DMS153 treated with DMSO at 0.1 percent for 48 hours (cell line): ENCODE measurements at regions not wholly inside any gene's neighbourhood (a gene's known extent, or its start where the extent isn't known, plus 50 kb on each side); places are given as distances from the start of the nearest gene placed in this dataset.
"Not testable (repeated sequence)": the region's sequence is repeated elsewhere in the genome, so short reads cannot be mapped to it uniquely, and the experiment has no call there.

Source experiments
- DNase-seq: peaks from one replicate; lab custom pipeline; 2025; ENCODE audit not compliant: unreplicated experiment; lab: John Stamatoyannopoulos, UW

DNA sequence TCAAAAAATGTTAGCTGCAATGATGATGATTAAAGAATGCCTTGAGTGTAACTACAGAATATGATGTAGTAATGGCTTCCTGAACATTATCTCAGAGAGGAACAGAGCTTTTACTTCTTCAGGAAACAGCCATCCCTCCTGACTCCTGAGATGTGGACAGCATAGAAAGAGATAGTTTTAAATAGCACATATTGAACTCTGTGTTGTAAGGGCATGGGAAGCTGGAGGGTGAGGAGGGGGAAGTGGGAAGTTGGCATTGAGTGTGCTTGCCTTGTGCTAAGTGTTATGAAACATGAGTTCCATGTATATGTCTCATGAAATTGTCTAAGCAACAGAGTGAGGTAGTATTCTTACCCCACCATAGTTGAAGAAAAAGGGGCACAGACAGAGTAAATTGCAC lies 161.5 kb upstream of the SLC28A3 start:
- no peak for DNase-seq

DNA sequence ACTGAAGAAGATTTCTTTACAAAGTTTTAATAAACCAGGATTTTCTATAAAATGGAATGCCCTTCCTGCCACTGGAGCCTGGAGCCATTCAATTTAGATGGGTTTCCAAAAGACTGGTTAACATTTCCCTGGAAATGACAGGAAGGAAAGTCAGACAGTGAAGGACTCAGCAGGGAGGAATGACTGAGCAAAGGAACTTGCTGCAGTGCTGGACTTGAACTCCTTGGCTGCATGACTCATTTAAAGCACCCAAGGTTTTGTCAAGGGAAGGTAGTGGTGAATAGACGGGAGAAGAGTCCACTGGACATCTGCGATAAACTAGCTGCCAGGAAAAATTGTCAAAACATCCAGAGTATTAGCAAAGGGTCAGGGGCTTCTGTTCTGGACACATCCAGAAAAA lies 163.8 kb upstream of the SLC28A3 start:
- DNase-seq: no peak

DNA sequence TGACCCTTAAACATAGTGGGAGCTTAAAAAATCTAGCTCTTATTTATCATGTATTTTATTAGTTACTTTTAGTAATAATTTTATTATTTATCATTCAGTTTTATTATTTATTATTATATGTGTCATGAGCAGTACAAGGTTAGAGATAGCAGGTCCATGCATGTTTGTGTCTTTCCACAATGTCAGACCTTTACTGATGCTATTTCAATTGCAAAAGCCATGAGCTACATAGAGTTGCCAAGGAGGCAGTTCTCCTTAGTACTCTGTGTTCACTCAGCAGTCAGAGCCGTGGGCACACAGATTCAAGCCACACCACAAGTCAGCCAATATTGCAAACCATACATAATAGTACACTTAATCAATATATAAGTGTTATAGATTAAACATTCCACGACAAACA lies 157.9 kb upstream of the NTRK2 start:
- no peak for DNase-seq

DNA sequence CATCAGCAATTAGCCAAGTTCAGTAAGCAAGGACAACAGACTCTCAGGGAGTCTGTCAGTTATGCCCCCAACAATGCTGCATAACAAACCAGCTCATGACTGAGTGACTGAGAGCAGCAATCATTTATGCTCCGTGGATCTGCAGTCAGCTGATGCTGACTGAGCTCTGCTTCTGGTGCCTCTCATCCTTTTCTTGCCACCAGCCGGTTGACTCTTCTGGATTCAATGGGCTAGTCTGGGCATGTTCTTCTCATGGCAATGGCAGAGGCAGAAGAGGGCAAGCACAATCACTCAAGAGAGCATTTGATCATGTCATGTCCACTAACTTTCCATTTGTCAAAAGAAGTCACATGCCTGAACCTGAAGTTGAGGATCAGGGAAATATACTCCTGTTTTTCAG lies 157.0 kb upstream of the NTRK2 start:
- no peak for DNase-seq

DNA sequence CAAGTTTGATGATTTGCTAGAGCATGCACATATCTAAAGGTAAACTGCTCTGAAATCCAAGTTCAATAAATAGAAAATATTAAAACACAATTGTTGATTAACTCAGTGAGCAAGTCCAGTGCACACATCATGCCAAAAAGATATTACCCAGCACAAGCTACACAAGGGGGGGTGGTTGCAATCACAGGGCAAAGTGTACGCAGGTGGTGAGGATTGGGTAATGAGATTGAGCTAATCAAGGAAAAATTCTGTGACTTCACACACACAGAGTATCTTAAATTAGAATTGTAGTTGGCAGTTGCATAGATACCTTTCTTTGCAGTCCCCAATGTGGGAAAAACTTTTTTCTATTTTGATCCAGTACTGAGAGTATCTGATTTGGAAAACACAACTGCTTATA lies 156.1 kb upstream of the NTRK2 start:
- no peak for DNase-seq

DNA sequence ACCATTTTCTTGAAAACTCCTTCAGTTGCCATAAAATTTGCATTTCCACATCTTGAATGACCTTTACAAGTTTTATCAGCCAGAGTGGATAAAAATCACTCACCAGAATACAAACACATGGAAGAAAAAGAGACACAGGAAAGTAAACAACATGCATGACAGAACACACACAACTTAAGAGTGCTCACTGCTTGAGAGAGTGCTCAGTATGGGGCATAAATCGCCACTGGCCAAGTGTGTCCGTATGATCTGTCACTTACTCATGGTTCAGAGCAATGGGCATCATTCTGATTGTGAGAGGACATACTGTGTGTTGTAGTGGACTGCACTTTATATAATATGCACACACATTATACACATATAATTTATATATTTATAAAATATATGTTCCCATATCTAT lies 155.6 kb upstream of the NTRK2 start:
- DNase-seq: no peak

DNA sequence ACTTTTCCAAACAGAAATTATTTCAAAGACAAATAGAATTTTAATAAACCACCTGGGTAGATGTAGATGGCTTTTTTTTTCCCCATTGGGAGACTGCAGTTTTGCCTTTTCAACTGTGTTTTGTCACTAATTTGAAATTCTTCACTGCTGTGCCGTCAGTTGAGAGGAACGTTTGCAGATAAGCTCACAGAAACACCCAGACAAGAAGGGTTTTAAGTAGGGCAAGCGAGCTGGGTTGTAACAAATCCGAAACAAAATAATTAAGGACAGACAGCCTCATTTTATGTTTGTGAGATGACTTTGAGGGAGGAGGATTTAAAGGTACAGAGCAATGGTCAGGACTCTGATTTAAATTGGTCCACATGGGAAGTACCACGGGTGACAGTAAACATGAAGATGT lies 155.1 kb upstream of the NTRK2 start:
- DNase-seq: no peak

DNA sequence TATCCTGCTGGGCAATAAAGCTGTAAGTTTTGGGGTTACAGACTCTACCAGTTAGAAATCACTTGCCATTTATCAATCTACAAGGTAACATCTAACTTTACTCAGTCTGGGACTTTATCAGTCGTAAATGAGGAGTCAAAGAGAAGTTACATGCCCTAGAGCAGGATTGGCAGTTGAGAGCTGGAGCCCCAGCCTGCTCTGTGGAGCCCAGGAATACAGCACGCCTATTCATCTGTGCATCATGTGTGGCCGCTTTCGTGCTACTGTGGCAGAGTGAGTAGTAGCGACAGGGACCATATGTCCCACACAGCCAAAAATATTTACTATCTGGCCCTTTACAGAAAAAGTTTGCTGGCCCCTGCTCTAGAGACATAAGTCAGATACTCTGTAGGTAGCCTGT lies 152.5 kb upstream of the NTRK2 start:
- no peak for DNase-seq

DNA sequence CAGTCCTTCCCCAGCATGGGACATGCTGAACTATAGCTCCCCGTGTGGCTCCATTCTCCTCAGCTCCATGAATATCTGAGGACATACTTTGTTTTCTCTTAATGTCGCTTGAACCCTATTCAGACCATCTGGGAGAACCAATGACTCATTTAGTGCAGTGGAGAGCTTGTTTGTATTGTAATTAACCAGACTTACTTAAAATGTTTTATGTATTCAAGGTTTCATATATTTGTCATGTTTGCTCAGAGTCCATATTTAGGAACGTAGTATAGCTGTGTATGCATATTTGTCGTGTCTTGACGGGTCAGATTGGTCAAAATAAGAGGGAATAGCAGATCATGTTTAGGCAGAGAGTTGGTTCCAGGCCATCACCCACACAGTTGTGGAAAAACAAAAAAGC lies 150.1 kb upstream of the NTRK2 start:
- no peak for DNase-seq

DNA sequence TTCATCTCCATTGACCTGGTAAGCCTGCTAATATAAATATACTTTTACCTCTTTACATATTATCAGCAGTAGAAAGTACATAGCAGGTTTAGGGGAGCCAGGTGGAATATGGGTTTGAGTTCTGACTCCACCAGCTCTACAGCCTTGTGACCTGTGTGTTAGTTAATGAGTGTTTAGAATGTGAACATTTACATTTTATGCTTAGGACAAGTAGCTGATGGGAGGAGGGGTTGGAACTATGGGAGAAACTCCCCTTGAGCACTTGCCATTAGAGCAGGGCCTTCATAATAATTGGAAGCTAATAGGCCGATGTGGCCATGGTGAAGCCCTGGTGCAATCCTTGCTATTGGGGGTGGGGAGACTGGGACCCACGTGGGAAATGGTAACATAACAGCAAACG lies 148.3 kb upstream of the NTRK2 start:
- DNase-seq: no peak

DNA sequence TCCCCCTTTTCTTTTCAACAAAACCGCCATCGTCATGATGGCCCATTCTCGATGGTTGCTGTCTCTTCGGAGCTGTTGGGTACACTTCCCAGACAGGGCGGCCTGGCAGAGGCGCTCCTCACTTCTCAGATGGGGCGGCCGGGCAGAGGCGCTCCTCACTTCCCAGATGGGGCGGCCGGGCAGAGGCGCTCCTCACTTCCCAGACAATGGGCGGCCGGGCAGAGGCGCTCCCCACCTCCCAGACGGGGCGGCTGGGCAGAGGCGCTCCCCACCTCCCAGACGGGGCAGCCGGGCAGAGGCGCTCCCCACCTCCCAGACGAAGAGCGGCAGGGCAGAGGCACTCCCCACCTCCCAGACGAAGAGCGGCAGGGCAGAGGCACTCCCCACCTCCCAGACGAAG lies 143.3 kb upstream of the NTRK2 start:
- DNase-seq: not testable (repeated sequence)

DNA sequence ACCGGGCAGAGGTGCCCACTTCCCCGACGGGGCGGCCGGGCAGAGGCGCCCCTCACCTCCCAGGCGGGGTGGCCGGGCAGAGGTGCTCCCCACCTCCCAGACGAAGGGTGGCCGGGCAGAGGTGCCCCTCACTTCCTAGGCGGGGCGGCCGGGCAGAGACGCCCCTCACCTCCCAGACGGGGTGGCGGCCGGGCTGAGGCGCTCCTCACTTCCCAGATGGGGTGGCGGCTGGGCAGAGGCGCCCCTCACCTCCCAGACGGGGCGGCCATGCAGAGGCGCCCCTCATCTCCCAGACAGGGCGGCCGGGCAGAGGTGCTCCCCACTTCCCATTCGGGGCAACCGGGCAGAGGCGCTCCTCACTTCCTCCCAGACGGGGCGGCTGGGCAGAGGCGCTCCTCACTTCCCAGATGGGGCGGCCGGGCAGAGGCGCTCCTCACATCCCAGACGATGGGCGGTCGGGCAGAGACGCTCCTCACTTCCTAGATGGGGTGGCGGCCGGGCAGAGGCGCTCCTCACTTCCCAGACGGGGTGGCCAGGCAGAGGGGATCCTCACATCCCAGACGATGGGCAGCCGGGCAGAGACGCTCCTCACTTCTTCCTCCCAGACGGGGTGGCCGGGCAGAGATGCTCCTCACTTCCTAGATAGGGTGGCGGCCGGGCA lies 142.3 kb upstream of the NTRK2 start:
- DNase-seq: not testable (repeated sequence)

DNA sequence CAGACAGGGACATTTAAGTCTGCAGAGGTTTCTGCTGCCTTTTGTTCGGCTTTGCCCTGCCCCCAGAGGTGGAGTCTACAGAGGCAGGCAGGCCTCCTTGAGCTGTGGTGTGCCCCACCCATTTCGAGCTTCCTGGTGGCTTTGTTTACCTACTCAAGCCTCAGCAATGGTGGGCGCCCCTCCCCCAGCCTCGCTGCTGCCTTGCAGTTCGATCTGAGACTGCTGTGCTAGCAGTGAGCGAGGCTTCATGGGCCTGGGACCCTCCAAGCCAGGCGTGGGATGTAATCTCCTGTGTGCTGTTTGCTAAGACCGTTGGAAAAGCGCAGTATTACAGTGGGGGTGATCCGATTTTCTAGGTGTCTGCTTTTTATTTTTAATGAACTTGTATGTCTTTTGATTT lies 133.6 kb upstream of the NTRK2 start:
- not testable (repeated sequence) for DNase-seq

DNA sequence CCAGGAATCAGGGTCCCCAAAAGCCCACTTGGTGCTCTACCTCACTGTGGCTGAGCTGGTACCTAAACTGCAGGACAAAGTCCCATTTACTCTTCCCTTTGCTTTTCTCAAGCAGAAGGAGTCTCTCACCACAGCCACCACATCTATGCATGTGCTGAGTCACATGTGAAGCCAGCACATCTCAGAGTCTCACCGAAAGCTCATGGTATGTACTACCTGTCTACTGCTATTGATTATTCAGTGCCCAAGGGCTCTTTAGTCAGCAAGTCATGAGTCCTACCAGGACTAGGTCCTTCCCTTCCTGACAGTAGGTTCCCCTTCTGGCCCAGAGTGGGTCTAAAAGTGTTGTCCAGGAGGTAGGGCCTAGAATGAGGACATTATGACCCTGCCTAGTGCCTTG lies 130.7 kb upstream of the NTRK2 start:
- DNase-seq: no peak

DNA sequence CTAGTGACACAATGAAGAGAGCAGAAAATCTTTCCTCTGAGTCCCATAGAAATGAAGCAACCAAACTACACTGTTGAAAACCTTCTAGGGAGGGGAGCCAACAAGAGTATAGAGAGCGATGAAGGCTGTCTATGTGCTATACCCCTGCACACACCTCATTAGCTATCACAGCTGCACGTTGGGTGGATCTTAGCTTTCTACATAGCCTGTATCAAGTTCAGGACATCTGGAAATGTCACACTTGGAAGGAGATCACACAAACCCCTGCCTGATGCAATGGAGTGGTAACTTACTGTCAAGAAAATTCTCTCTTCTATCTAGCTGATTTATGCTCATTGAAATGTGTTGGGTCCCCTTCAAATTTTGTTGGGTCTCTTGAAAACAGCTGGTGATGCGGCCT lies 127.0 kb upstream of the NTRK2 start:
- no peak for DNase-seq

DNA sequence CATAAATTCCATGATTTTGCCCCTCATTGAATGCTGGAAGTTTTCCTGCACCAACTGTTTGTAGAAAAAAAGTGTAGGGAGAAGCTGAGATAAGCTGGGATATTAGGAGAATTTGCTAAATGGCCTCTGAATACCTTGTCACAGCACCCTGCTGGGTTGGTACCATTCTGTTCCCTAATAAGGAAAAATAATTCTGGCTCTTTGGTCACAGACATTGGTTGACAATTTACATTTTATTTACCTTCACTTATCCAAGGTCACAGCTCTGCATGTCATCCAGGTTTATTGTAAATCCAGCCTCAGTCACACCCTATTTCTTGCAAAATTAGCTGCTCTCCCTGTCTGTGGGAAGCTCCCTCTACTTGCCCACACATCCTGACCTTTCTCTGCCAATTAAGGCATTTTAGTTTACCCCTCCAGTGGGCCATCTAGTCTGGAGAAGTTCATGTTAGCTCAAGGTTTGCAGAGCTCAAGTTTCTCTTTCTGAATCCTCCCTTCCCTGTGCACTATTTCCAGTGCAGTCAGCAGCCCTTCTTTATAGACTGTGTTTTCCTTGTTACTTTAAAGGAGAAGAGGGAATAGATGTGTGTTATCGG lies 115.4 kb upstream of the NTRK2 start:
- no peak for DNase-seq

DNA sequence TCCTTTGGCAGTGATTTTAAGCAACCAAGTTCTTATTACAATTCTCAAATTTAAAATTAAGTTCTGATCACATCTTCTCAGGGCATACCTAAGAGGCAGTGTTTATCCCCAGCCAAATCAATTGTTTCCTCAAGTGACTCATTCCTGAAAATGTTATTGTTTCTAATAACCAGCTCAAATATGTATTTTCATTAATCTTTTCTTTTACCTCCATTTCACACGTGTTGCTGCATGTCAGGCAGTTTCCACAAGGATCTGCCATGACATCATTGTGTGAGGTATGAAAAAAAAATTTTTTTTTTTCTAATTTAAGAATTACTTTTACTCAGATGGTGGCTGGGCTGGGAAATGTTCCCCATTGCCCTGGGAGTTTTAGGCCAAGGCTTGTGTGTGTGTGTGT lies 113.0 kb upstream of the NTRK2 start:
- no peak for DNase-seq

DNA sequence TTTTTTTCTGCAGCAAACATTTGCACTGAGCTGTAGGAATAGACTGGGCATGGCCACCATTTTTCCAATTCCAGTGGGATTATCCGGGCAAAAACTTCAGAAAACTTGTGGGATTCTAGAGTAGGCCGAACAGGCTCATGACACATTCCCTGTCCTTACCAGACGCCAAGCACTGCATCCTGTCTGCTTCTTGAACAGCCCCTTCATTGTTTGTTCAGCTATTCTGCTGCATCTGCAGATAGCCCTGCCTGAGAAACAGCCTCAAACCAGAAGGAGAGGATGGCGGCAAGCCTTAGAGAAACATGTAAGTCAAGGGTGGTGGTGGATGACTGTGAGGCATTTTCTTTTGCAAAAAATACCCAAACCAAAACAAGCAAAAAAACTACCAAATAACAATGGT lies 111.8 kb upstream of the NTRK2 start:
- no peak for DNase-seq

DNA sequence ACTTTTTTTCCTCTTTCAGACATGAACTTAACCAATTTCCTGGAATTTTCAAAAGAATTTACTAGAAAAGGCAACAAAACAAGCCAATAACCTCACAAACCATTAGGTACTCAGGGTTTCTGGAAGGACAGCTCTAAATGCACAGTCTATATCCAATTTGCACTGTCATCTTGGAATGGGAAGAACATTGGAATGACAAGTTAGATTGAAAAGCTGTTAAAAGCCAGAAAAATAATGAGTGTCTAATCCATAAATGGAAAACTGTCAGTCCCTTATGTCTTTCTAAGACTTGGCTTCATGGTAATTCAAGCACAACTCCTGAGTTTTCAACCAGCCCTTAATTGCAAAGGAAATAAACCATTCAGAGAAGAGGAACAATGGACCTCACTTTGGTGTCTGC lies 105.8 kb upstream of the NTRK2 start:
- no peak for DNase-seq

DNA sequence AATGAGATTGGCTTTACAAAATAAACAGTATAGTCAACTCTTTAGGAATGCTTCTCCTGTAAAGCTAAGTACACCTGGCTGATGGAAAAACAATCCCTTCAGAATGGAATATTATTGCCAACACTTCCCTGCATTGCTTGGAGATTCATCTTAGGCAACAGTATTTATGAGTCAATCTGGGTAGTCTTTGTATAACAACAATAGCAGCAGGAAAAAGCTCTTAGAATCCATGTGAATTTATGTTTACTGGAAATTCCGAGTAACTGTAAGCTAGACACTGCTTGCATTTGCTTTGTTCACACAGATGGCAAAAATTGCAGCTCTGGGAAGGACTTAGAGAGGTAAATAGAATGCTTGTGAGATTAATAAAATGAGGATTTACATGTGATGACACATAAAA lies 101.7 kb upstream of the NTRK2 start:
- no peak for DNase-seq

DNA sequence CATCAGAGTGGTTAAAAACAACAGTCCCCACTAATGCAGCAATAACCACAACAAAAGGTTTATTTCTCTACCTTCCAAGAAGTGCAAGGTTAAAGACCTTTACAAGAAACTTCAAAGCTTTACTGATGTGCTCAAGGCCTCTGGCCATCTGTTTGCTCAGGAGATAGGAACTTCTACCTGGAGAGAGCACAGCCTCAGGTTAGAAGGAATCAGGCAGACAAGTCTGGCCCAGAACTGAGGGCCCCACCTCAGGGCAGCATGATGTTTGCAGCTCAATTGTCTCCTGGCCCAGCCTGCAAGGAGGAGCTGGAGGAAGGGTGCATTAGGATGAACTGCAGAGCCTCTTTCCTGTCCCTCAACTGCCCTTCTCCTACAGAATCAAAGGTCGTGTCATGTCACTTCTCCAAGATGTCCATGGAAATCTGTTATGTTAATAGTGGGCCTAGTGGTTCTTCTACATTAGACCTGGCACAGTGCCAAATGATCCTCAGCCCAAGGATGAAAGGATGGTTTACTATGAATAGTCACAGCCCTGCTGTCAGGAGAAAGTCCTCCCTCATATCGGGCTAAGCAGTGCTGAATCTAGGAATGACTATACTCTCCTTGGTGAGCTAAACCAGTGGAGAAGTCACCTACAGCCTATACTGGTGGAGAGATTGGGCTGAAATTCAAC lies 98.9 kb upstream of the NTRK2 start:
- no peak for DNase-seq

DNA sequence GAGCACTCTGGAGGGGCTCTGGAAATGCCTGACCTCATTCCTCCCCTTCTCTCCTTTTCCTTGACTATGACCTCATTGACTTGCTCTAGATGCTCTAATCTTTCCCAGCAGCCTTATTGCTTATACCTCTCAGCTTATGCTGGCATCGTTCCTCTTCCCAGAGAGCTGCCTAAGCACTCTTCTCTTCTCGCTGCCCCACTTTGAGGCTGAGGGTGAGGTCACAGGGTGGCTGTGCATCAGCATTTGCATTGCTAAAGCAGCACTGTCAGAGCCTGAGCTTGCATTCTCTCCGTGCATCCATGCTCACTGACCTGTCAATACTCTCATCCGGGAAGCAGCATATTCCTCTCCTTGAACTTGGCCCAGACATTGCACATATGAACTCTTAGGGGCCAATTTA lies 96.4 kb upstream of the NTRK2 start:
- no peak for DNase-seq

DNA sequence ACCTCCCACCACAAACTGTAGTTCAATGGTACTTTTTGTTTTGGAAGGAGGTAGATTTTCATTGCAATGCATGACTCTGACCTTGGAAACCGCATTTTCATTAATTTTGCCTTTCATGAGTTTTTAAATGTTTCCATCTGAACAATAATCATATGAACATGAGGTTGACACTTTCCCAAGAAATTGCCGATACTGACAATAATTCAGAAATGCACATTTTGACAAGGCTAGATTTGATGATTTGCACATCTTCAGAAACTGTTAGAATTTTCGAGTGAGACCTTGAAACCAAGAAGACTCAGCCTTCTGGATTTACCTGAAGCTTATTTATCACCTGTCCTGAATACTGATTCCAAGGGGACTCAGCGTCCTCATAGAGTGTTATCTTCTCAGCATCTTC lies 93.8 kb upstream of the NTRK2 start:
- no peak for DNase-seq
